ENCODE measurements at regions not wholly inside any gene's neighbourhood (a gene's known extent, or its start where the extent isn't known, plus 50 kb on each side); places are given as distances from the start of the nearest gene placed in this dataset.

- no peaks in the 10 kb centered on the region for H3K9me3 Mint-ChIP-seq
- no peaks in the 10 kb centered on the region for H4K20me1 ChIP-seq (replicated peaks; ENCODE audit: insufficient read depth)
- H3K79me2 ChIP-seq (replicated peaks; ENCODE audit: insufficient read depth), result no peaks in the 10 kb centered on the region
- H3K9me2 ChIP-seq (ENCODE audit: insufficient read depth), result no peaks in the 10 kb centered on the region
- H3K27ac Mint-ChIP-seq, result no peak overlapping the region
- H3K4me3 Mint-ChIP-seq, result no peak overlapping the region
- H3K27ac ChIP-seq (ENCODE audit: low read depth), result no peak overlapping the region
- ATAC-seq (no peak), DNase-seq (ENCODE audit: low spot score) (no peak)
- H3K36me3 ChIP-seq (ENCODE audit: insufficient read depth), result no peaks in the 10 kb centered on the region; the same call in none of the 2 replicates
- no peak overlapping the region for H3K4me2 ChIP-seq
- no peaks in the 10 kb centered on the region for H3K4me1 Mint-ChIP-seq
- TF ChIP-seq POLR2AphosphoS5 (IDR thresholded peaks at IDR 0.05; ENCODE audit: low read depth) (no peak), JUNB (IDR thresholded peaks at IDR 0.05; ENCODE audit: unreplicated experiment) (no peak), CREB1 (CRISPR knock-in tag; IDR thresholded peaks at IDR 0.05; ENCODE audit: low read depth) (no peak), STAT1 (IDR thresholded peaks at IDR 0.05; ENCODE audit: unreplicated experiment) (no peak), ZNF114 (CRISPR knock-in tag; IDR thresholded peaks at IDR 0.05) (no peak), EZH2 (IDR thresholded peaks at IDR 0.05; ENCODE audit: low read depth, unreplicated experiment) (no peak), EZH2phosphoT487 (IDR thresholded peaks at IDR 0.05; ENCODE audit: unreplicated experiment) (no peak), NANOG (IDR thresholded peaks at IDR 0.05; ENCODE audit: borderline replicate concordance) (no peak), ZNF331 (CRISPR knock-in tag; IDR thresholded peaks at IDR 0.05; ENCODE audit: low read depth) (no peak), ZNF462 (CRISPR knock-in tag; IDR thresholded peaks at IDR 0.05) (no peak)
- TF ChIP-seq, protein P1, sequence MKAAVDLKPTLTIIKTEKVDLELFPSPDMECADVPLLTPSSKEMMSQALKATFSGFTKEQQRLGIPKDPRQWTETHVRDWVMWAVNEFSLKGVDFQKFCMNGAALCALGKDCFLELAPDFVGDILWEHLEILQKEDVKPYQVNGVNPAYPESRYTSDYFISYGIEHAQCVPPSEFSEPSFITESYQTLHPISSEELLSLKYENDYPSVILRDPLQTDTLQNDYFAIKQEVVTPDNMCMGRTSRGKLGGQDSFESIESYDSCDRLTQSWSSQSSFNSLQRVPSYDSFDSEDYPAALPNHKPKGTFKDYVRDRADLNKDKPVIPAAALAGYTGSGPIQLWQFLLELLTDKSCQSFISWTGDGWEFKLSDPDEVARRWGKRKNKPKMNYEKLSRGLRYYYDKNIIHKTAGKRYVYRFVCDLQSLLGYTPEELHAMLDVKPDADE (IDR thresholded peaks at IDR 0.05), result no peak
- TF ChIP-seq, protein P2, sequence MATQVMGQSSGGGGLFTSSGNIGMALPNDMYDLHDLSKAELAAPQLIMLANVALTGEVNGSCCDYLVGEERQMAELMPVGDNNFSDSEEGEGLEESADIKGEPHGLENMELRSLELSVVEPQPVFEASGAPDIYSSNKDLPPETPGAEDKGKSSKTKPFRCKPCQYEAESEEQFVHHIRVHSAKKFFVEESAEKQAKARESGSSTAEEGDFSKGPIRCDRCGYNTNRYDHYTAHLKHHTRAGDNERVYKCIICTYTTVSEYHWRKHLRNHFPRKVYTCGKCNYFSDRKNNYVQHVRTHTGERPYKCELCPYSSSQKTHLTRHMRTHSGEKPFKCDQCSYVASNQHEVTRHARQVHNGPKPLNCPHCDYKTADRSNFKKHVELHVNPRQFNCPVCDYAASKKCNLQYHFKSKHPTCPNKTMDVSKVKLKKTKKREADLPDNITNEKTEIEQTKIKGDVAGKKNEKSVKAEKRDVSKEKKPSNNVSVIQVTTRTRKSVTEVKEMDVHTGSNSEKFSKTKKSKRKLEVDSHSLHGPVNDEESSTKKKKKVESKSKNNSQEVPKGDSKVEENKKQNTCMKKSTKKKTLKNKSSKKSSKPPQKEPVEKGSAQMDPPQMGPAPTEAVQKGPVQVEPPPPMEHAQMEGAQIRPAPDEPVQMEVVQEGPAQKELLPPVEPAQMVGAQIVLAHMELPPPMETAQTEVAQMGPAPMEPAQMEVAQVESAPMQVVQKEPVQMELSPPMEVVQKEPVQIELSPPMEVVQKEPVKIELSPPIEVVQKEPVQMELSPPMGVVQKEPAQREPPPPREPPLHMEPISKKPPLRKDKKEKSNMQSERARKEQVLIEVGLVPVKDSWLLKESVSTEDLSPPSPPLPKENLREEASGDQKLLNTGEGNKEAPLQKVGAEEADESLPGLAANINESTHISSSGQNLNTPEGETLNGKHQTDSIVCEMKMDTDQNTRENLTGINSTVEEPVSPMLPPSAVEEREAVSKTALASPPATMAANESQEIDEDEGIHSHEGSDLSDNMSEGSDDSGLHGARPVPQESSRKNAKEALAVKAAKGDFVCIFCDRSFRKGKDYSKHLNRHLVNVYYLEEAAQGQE (IDR thresholded peaks at IDR 0.05; ENCODE audit: unreplicated experiment), result no peak
- TF ChIP-seq, protein P3, sequence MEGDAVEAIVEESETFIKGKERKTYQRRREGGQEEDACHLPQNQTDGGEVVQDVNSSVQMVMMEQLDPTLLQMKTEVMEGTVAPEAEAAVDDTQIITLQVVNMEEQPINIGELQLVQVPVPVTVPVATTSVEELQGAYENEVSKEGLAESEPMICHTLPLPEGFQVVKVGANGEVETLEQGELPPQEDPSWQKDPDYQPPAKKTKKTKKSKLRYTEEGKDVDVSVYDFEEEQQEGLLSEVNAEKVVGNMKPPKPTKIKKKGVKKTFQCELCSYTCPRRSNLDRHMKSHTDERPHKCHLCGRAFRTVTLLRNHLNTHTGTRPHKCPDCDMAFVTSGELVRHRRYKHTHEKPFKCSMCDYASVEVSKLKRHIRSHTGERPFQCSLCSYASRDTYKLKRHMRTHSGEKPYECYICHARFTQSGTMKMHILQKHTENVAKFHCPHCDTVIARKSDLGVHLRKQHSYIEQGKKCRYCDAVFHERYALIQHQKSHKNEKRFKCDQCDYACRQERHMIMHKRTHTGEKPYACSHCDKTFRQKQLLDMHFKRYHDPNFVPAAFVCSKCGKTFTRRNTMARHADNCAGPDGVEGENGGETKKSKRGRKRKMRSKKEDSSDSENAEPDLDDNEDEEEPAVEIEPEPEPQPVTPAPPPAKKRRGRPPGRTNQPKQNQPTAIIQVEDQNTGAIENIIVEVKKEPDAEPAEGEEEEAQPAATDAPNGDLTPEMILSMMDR (conservative IDR thresholded peaks at IDR 0.05; ENCODE audit: low read depth in 2 of 2), result no peak
- H3K27me3 Mint-ChIP-seq (ENCODE audit: insufficient read depth, low read depth, poor library complexity), result peaks cover 6% of the 10 kb centered on the region
- no peaks in the 10 kb centered on the region for H3K36me3 Mint-ChIP-seq (ENCODE audit: low read depth)
- H3K4me3 ChIP-seq, result no peak overlapping the region
- H3F3A ChIP-seq (replicated peaks; ENCODE audit: low read depth), result no peaks in the 10 kb centered on the region
- H2AFZ ChIP-seq, result no peak overlapping the region
- H3K27me3 ChIP-seq (ENCODE audit: insufficient read depth), result no peaks in the 10 kb centered on the region
- no peaks in the 10 kb centered on the region for H3K4me1 ChIP-seq (ENCODE audit: insufficient read depth)
Observed at GRCh38 chr3:118799303-118799702, 235.3 kb downstream of the IGSF11 start.

All from GM23338 (cell line).